RWPE2 (cell line): ENCODE measurements at regions not wholly inside any gene's neighbourhood (a gene's known extent, or its start where the extent isn't known, plus 50 kb on each side); places are given as distances from the start of the nearest gene placed in this dataset.

Source experiments
- ATAC-seq: fragments of 200-7000 bp; cut with Tn5 transposase; 3 replicates; pipeline ENCODE4 v1.9.1; 2021; ENCODE audit warnings: low read depth
- DNase-seq: peaks from one replicate; pipeline ENCODE4 v3.0.0-alpha.2; 2020; ENCODE audit warnings: low spot score
- H3K27ac ChIP-seq: fragments of 450-650 bp; 2 replicates; pipeline ENCODE4 v1.5.1; 2017; ENCODE audit warnings: mild to moderate bottlenecking; ENCODE audit not compliant: poor library complexity, severe bottlenecking
- H3K27me3 ChIP-seq: fragments of 250-450 bp; sonication (Bioruptor Pico); 2 replicates; pipeline ENCODE4 v1.5.1; 2021; ENCODE audit warnings: mild to moderate bottlenecking, moderate library complexity; ENCODE audit not compliant: insufficient read depth, poor library complexity, severe bottlenecking
- H3K36me3 ChIP-seq: fragments of 250-450 bp; sonication (Bioruptor Pico); 2 replicates; pipeline ENCODE4 v1.5.1; 2020; ENCODE audit warnings: low read depth, mild to moderate bottlenecking, moderate library complexity
- H3K4me1 ChIP-seq: fragments of 250-450 bp; sonication (Bioruptor Pico); 2 replicates; pipeline ENCODE4 v1.5.1; 2021; ENCODE audit warnings: mild to moderate bottlenecking, moderate library complexity; ENCODE audit not compliant: insufficient read depth, poor library complexity, severe bottlenecking
- H3K4me3 ChIP-seq: fragments of 250-450 bp; sonication (Bioruptor Pico); 2 replicates; pipeline ENCODE4 v1.5.1; 2021; ENCODE audit warnings: mild to moderate bottlenecking, moderate library complexity; ENCODE audit not compliant: severe bottlenecking
- H3K9me3 ChIP-seq: fragments of 250-450 bp; sonication (Bioruptor Pico); 2 replicates; pipeline ENCODE4 v1.5.1; 2021; ENCODE audit warnings: mild to moderate bottlenecking, moderate library complexity; ENCODE audit not compliant: severe bottlenecking
- CTCF ChIP-seq: fragments of 450-650 bp; IDR thresholded peaks from one replicate; pipeline ENCODE4 v1.5.1; 2017; ENCODE audit warnings: mild to moderate bottlenecking, moderate library complexity; ENCODE audit not compliant: poor library complexity, severe bottlenecking

GRCh38 chr10:89909752-89910151 is 208.4 kb downstream of the KIF20B start:
- Histone ChIP-seq H3K4me3 (no peak overlapping the region), H3K36me3 (no peaks in the 10 kb centered on the region), H3K4me1 (no peaks in the 10 kb centered on the region), H3K27me3 (no peaks in the 10 kb centered on the region), H3K9me3 (no peaks in the 10 kb centered on the region), H3K27ac (no peak overlapping the region)
- TF ChIP-seq CTCF, result no peak
- DNase-seq, result no peak
- no peak for ATAC-seq

GRCh38 chr10:89915021-89915420 is 213.6 kb downstream of the KIF20B start:
- DNase-seq, result no peak
- H3K9me3 ChIP-seq, result no peaks in the 10 kb centered on the region
- H3K4me3 ChIP-seq, result no peak overlapping the region
- no peak for ATAC-seq
- H3K27me3 ChIP-seq, result no peaks in the 10 kb centered on the region
- no peaks in the 10 kb centered on the region for H3K36me3 ChIP-seq
- peak overlapping the region; percentile 95 for H3K27ac ChIP-seq
- peaks cover 31% of the 10 kb centered on the region for H3K4me1 ChIP-seq
- no peak for TF ChIP-seq CTCF

- Histone ChIP-seq H3K27me3 (no peaks in the 10 kb centered on the region), H3K4me1 (peaks cover 41% of the 10 kb centered on the region), H3K36me3 (no peaks in the 10 kb centered on the region), H3K4me3 (no peak overlapping the region), H3K27ac (peak overlapping the region; percentile 95), H3K9me3 (no peaks in the 10 kb centered on the region)
- ATAC-seq, result no peak
- no peak for DNase-seq
- no peak for TF ChIP-seq CTCF
Measured at GRCh38 chr10:89915968-89916367, 214.6 kb downstream of the KIF20B start.

GRCh38 chr10:89916468-89917215 is 215.3 kb downstream of the KIF20B start:
- DNase-seq, result no peak
- TF ChIP-seq CTCF, result no peak

GRCh38 chr10:89921403-89921802 is 220.0 kb downstream of the KIF20B start:
- Histone ChIP-seq H3K9me3 (no peaks in the 10 kb centered on the region), H3K36me3 (no peaks in the 10 kb centered on the region), H3K27me3 (no peaks in the 10 kb centered on the region), H3K4me1 (peaks cover 65% of the 10 kb centered on the region), H3K4me3 (no peak overlapping the region), H3K27ac (peak overlapping the region; percentile 95)
- peak; percentile 84 for DNase-seq
- peak; percentile 97 for ATAC-seq
- no peak for TF ChIP-seq CTCF

More at GRCh38 chr10:89916468-89917215, 215.3 kb downstream of the KIF20B start:
- H3K4me1 ChIP-seq, result peaks cover 45% of the 10 kb centered on the region
- no peaks in the 10 kb centered on the region for H3K36me3 ChIP-seq
- H3K4me3 ChIP-seq, result no peak overlapping the region
- H3K27me3 ChIP-seq, result no peaks in the 10 kb centered on the region
- H3K9me3 ChIP-seq, result no peaks in the 10 kb centered on the region
- peak overlapping the region; percentile 95 for H3K27ac ChIP-seq
- ATAC-seq, result peak; percentile 66
